ENCODE measurements at regions not wholly inside any gene's neighbourhood (a gene's known extent, or its start where the extent isn't known, plus 50 kb on each side); places are given as distances from the start of the nearest gene placed in this dataset.

DNA sequence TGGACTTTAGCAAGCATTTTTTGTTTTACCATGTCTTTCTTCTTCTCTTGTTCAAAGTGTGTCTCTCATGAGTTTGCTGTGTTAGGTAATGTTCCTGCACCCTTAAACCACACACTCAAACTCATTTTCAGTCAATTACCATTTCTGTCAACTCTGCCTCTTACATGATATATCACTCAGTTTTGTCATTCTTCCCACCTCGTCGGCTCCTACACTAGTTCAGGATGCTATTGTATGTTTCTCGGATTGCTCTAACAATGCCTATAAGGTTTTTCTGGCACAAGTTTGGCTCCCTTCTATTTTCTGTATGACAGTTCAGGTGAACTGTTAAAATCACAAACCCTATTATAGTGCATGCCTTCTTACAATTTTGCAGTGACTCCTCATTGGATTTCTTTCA, 260.8 kb upstream of the NAV3 start:
- no peak for DNase-seq

DNA sequence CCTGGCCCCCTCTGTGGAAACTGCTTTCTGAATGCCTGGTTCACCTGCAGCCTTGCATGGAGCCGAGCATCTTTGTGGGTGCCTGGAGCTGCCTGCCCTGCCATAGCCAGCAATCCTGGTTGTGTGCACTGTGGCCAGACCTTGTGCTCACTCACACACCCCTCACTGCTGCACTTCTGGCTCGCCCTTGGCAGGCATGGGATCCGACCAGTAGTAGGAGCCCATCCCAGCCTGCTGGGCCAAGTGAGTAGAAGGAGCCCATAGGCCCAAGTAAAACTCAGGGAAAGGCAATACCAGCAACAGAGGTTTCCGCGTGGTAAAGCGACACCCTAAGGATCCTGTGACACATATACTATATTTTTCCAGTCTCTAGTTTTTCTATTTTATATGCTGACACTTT, 270.0 kb upstream of the NAV3 start:
- DNase-seq, result no peak

DNA sequence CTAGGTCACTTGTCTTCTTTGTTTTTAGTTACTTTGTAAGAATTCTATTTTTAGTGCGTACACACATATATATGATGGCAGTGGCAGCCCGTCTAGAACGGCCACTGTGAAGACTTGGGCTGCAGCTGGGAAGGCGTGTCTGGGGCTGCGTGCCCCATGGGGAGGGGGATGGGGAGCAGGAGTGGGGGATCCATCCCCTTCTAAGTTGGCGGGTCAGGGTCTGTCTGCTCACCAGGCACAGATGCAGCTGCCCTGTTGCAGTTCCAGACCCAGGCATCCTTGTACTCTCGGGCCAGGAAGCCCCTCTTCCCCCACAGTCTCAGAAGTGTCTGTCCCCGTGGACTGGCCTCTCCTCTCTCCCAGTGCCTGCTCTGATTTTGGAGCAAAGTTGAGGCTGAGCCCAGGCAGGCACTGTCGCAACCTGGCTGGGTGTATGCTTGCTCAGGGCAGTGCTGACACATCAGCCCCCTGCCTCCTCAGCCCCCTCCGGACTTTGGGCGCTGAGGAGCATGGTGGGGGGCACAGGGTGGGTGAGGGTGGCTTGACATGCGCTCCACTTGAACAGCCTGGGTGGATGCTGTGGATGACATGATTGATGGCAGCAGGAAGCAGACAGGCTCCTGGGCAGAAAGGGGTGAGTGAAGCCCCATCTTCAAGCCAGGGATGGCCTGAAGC, 271.2 kb upstream of the NAV3 start:
- no peak for DNase-seq

DNA sequence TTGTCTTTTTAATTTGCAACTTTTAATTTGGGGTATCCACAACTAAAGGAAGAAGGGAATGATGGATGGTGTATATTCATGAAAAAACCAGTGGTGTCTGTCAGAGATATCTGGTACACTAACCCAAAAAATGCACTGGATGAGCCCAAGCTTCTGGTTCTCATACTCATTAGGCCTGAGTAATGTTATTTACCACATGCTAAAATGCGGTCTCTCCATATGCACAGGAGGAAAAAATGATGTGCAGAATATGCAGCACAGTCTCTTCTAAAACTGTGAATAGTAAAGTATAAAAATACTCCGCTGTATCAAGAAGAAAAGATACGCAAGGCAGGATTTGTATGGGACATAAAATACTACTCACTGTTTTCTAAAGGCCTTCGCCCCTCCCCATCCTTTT, 275.6 kb upstream of the NAV3 start:
- no peak for DNase-seq

DNA sequence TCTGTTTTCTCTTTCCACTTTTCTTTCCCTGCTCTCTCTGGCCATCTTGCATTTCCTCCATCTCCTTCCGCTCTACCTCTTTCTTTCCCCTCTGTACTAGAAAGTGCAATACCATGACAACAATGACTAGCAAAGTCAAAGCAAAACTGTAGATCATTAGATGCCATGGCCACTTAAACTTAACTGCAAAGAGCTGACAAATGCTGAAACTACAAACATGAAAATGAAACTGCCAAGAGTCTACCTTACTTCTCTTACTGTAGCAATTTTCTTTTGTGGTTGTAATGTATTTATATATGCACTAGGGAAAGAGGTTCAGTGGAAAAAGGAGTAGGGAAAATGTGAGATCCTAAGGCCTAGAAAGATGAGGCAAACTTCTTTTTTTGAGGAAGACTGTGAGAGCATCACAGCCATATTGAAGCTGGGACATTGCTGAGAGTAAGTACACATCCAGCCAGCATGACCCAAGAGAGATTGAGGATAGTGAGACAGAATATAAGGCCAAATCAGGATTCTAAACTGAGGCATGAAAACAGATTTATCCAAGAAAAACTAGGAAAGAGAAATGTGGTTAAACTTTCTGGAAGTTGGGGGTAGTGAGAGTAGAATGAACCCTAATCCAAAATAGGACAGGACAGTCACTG, 276.6 kb upstream of the NAV3 start:
- DNase-seq, result no peak

DNA sequence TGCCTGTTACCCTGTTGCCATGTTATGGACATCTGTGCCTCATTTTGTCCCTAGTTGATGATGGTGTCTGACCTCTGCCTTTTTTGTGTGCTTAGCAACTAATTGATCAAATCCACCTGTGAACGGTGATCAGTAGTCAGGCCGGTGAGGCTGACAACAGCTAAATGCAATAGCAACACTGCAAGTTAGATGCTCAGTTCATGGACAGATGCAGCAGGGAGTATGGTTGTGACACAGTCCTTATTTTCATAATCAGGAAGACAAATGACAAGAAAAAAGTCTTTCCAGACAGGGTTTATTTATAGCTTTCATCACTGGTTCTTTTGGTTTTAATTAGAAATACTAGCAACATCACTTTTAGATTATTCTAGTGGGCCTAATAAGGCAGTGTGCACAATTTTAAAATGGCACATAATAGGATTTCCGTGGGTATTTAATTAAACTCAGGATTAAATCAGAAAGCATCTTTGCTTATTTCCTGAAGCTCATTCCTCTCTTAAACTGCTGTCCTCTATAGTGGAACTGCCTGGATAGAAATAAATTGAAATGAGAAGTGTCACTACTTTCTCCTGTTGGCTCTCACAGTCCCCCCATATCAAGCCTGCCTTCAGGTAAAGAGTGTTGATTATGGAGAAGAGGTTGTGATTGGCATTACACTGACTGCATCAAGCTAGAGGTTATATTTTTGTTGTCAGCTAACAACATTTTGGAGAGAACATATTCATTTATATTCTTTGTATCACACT, 281.1 kb upstream of the NAV3 start:
- DNase-seq, result no peak

DNA sequence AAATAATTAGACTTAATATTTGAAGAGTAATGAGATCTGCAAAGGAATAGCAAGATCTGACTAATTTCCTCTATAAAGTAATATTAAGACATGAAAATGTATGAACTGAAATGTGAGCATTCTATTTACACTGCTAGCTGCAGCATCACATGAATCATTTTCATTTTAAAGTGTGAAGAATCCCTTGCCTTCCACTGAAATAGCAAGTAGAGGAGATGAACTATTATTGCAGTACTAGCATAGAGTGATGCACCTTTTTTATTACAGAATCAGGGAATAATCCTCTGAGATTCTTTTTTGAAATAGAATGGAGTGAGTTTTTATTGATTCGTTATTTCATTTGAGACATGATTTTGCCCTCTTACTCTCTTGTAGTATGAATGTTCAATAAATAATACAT, 281.9 kb upstream of the NAV3 start:
- DNase-seq, result no peak

DNA sequence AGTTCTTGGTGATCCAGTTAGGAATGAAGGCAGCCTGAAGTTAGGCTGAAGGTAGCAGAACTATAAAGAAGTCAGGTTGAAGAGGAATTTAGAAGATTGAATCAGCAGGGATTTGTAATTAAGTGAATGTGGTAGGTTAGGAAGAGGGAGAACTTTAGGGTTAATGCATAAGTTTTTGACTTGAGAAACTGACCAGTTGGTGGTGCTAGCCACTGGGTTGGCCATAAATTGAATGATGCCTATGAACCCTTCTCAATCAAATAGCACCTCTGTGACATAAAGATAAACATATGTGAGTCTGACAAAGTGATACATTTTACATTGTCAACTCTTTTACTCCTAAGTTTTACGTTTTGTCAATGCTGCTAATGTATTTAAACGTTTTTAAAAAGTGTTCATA, 290.6 kb upstream of the NAV3 start:
- DNase-seq, result no peak

DNA sequence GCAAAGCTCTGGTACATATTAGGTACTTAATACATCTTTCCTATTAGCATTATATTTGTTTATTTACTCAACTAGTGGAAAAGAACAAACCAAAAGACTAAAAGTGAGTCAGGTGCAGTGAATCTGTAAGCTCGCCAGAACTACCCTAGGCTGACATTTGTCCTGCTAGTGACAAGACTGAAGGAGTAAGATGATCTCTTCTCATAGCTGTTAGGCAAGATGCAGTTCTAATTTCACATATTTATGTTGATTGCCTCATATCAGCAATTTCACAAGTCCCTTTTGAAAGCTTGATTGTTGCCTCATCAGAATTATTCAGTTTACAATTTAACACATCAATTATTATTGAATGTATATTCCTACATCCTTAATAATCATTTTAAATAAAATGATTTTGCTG, 293.0 kb upstream of the NAV3 start:
- DNase-seq, result no peak

DNA sequence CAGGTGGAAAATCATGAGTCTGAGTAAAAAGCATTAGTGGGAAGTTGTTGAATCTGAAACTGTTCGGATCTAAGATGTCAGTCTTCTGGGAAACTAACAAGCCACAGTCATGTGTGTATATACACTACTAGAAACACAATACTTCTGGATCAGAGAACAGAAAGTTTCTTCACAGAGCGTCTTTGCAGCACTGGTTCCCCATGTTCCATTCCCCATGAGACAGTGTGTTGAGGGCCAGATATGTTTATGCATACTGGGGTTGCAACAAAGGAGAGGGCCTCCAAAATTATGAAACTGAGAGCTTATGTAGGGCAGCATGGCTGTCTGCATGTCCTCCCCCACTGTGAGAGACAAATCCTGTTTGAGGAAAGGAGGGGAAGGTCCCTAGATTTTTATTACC, 295.0 kb upstream of the NAV3 start:
- DNase-seq, result no peak

DNA sequence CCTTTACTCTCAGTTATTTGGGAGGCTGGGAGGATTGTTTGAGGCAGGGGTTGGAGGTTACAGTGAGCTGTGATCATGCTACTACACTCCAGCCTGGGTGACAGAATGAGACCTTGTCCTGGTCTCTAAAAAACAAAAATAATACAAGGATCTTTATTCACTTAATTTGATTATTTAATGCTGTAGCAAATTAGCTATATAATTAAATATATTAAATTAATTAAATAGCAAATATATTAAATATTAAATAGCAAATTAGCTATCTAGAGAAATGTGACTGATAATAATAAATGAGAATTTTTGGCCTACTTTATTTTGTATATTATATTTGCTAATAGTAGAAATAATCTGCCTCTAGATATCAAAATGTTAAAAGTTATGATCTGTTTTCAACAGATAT, 298.8 kb upstream of the NAV3 start:
- DNase-seq, result no peak

DNA sequence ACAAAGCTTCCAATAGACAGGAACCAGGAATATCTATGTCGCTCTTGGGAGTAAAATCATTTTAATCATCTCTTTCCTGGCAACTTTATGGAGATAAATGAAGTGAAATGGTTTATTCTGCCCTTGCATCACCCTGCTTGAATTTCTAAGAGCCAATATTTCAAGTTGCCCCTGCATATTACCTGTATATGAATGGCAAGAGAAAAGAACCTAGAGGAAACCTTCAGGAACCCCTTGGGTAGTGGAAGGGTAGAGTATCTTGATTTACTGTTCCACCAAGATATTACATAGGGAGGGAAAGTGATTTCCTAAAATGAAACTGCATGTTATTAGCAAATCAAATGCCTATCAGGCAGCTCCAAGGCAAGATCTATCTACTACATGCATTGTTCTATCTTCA, 308.4 kb upstream of the NAV3 start:
- no peak for DNase-seq

DNA sequence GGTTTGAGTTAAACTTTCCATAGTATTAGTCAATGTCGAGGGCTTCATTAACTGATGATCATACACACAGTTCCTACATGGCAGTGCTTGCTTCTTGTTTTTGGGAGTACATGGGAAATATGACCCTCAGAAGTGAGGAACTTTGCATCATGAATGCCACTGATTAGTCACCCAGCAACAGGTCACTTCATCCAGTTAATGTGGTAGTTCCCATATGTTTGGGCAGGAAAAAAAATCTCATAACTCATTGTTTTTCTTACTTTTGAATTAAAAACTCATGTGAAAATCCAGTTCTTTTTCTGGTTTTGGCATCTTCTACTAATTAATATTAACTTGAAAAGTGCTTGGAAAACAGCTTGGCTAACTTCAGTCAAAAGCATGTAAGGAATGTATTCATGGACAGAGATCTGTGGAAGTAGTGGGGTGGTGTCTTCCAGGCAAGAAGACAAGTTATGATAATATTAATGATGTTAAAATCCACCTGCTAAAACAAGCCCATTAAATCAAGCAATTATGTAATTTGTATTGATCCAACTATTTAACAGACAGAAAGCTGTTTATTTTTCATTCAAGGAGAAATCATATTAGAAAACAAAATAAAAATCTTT, 309.1 kb upstream of the NAV3 start:
- DNase-seq, result no peak

DNA sequence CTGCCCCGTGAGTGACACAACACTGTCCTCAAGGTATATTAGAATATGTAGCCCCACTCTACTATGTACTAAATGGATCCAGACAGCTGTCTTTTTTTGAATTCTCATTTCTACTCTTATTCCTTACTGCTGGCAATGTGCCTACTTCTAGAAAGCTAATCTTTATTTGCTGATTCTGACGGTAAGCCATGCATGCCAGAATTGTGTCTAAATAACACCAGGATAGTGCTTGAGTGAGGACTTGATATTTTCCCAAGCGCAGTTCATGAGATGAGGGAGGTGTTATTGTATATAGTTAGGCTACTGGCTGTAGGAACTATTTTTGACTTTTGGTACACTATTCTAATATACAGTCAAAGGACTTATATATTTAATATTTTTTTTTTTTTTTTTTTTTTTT, 316.2 kb upstream of the NAV3 start:
- no peak for DNase-seq

DNA sequence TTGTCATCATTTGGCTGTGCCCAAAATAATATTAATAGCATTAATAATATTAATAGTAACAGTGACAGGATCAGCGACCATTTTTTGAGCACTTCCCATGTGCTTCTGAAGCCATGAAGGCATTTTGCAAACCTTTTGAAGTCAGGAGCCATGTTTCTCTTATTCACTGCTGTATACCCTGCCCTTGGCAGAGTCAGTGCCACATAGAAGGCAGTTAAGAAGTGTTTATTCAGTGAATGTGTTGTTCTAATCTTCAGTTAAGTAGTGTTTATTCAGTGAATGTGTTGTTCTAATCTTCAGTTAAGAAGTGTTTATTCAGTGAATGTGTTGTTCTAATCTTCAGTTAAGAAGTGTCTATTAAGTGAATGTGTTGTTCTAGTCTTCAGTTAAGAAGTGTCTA, 319.7 kb upstream of the NAV3 start:
- no peak for DNase-seq

DNA sequence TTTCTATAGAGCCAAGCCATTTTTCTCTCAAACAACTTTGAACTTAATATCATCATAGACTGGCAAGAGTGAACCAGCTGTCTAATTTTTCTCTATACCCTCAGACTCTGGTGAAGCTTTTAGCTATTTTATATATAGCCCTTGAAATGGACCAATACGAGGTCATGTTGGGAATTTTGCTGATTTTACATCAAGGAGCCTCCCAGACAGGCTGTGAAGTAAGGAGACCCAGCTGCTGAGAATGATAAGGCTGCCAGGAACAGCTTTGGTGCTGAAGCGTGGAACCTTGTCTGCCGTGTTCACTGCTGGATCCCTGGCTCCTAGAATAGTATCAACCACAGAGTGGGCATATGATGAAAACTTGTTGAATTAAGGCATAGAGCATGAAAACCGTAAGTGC, 326.2 kb upstream of the NAV3 start:
- DNase-seq, result no peak

DNA sequence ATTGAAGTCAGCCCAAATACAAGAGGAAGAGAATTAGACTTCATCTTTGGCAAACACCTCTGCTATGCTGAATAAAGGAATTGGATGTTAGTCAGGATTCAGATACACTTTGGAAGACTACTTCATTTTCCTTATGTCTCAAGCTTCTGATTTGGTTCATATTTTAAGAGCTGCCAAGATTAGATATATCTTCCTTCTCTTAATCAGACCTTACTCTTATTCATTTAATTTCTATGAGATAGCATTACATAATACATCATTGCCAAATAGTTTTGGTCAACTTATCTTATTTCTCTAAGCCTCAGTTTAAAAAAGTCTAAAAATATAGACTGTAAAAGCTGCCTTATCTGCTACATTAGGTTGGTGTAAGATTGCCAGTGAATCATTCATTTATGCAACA, 330.6 kb upstream of the NAV3 start:
- no peak for DNase-seq

DNA sequence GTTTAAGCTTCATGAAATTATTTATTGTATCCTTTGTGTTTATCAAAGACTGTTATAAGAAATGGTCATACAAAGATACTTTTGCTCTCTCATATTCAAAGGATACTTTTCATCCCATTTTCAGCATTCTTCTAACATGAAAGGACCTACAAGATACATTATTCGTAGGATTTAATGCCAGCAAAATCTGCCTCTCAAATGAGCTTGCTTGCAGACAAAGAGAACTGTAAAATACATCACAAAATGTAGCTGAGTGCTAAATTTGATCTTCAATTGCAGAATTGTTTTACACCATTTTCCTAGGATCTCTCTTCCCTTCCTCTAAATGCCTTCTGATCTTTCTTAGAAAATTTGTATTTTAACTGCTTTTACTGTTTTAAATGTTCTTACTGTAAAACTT, 333.0 kb upstream of the NAV3 start:
- DNase-seq, result no peak

DNA sequence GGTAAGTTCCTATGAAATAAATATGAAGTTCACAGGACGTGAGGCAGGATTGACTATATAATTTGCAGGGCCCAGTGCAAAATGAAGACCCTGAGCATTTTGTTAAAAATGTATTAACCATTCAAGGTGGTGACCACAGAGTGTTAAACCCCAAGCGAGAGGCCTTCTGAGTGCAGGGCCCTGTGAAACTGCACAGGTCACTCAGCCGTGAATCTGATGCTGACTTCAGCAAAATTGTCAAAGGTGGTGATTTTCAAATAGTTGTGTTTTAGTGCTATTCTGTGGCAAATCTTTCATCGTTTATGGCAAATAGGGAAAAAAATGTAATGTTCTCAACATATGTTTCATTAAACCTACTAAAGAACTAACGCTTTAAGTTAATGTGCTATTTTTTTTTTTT, 334.0 kb upstream of the NAV3 start:
- DNase-seq, result no peak

DNA sequence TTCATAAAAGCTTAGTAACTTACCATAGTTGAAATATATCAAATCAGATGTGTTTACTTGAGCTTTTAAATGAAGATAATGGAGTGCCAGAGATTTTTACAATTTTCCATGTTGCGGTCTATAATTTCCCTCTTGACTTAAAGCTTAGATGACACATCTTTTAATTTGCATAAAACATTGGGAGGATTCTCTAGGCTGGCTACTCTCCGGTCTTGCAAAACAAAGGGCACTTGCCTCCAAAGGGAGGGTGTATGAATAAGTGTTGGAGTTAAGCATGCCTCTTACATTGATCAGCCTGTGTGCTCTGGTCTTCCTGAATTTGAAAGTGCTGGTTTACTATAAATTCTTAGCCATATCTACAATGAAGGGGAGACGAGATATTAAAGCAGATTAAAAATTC, 336.4 kb upstream of the NAV3 start:
- no peak for DNase-seq

DNA sequence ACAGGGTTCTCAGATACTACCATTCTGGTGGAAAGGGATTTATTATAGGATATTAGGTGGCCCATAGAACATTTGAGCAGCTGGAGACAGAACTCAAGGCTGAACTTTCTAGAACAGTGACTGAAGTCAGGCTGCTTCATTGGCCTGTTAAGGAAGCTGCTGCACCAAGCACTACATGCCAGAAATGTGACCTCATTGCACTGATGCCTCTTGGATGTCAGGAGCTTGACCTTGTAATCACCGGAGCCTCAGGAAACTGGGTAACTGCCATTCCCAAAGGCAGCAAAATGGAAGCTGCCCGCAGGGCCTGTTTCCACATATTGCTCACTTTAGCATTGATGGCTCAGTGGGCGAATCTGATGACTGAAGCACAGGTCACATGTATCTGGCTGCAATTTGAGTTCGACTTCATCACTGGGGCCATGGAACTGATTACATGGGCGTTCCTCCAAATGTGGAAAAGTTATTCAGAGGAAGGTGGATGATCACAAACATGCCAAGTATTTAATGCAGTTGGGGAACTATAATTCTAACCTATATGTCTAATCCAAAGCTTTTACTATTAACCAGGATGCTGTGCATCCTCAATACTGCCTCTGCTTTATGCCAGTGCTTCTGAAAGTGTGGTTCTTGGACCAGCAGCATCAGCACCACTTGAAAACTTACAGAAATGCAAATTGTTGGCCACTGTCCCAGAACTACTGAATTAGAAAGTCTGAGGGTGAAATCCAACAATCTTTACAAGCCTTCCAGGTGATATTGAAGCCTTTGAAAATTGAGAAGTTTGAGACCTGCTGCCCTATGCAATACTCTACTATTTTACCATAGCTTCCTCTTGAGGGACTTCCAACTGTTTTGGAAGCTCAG, 337.2 kb upstream of the NAV3 start:
- DNase-seq, result no peak

DNA sequence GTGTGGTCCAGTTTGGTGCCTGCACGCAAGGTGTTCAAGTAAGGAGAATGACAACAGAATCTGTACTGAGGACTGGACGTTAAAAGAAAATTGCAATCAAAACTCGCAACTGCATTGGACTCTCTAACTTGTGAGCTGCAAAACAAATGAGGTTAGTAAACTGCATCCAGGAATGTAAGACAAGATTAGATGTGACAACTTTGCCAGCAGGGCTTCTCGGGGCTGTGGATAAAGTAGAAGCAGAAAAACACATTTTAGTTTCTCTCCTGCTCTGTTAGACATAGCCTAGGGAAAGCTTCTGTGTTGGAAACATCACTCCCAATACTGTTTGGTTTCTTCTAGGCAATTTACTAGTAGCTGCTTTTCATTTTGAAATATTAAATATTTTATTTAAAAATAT, 338.2 kb upstream of the NAV3 start:
- no peak for DNase-seq

DNA sequence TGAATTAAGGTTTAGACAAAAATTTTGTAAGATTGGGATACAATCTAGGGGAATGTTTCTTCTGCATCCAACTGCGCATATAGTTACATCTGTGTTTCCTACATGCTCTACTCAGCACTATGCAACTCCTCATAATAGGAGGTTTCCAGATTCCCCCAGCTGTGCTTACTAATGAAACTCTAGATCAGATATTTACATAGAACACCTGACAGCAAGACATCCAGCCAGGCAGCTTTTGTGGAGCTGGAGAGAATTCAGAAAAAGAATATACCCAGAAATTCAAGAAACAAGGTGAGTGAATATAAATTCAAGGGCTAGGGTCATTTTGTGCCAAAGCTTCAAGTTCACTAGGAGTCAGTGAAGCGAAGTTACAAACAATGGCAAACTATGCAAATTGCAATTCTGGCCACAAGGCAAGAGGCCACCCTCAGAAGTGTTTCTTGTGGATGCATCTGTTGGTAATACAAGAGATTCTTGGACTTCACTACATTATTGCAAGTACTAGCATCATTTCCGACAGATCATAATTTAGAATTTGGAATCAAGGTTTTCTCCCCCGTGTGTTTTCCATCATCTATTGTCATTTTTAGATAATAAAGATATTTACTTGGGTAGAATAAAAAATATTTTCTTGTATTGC, 341.2 kb upstream of the NAV3 start:
- no peak for DNase-seq
